WTC11 (cell line): ENCODE measurements at regions not wholly inside any gene's neighbourhood (a gene's known extent, or its start where the extent isn't known, plus 50 kb on each side); places are given as distances from the start of the nearest gene placed in this dataset.

Experiments used
- CBFB ChIP-seq: sonication (generic); formaldehyde crosslinking; IDR thresholded peaks from 2 replicates; pipeline ENCODE4 v1.8.1; 2022; ENCODE audit warnings: mild to moderate bottlenecking, low read depth, missing genetic modification reagents
- CTCF ChIP-seq: fragments of 200-600 bp; IDR thresholded peaks from 2 replicates; pipeline ENCODE4 v1.8.0; 2022; ENCODE audit warnings: antibody characterized with exemption
- NR2C2 ChIP-seq: sonication (generic); formaldehyde crosslinking; IDR thresholded peaks from 2 replicates; pipeline ENCODE4 v1.8.0; 2022; ENCODE audit warnings: mild to moderate bottlenecking, missing genetic modification reagents
- TF ChIP-seq, protein P1 (sequence below): sonication (generic); formaldehyde crosslinking; IDR thresholded peaks from 2 replicates; pipeline ENCODE4 v1.8.1; 2022; ENCODE audit warnings: low read depth, missing genetic modification reagents, borderline replicate concordance
- TF ChIP-seq, protein P2 (sequence below): sonication (generic); formaldehyde crosslinking; IDR thresholded peaks from 2 replicates; pipeline ENCODE4 v1.8.1; 2022; ENCODE audit warnings: missing genetic modification reagents, borderline replicate concordance
- TF ChIP-seq, protein P3 (sequence below): sonication (generic); formaldehyde crosslinking; conservative IDR thresholded peaks from 2 replicates; pipeline ENCODE4 v1.8.1; 2022; ENCODE audit warnings: mild to moderate bottlenecking, missing genetic modification reagents

DNA sequence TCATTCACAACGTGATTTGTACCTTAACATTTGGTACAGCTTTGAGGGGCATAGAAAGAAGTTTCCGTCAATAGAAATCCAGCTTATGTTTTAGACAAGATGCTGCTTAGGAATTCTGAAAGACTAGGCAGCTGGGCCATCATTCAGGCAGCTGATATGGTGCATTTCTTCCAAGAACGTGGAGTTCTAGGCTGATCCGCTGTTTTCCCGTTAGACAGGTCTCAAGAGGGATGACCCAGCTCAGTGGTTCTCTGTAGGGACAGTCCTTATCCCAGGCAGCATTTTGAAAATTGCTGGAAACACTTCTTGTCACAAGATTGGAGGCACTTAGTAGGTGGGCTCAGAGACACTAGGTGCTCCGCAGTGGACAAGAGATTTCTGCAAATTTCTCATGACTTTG is 242.7 kb upstream of the FOXK1 start:
- TF ChIP-seq, protein P1, sequence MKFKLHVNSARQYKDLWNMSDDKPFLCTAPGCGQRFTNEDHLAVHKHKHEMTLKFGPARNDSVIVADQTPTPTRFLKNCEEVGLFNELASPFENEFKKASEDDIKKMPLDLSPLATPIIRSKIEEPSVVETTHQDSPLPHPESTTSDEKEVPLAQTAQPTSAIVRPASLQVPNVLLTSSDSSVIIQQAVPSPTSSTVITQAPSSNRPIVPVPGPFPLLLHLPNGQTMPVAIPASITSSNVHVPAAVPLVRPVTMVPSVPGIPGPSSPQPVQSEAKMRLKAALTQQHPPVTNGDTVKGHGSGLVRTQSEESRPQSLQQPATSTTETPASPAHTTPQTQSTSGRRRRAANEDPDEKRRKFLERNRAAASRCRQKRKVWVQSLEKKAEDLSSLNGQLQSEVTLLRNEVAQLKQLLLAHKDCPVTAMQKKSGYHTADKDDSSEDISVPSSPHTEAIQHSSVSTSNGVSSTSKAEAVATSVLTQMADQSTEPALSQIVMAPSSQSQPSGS (CRISPR knock-in tag): no peak
- TF ChIP-seq CBFB: no peak
- TF ChIP-seq NR2C2 (CRISPR knock-in tag): no peak
- TF ChIP-seq CTCF: no peak
- TF ChIP-seq, protein P2, sequence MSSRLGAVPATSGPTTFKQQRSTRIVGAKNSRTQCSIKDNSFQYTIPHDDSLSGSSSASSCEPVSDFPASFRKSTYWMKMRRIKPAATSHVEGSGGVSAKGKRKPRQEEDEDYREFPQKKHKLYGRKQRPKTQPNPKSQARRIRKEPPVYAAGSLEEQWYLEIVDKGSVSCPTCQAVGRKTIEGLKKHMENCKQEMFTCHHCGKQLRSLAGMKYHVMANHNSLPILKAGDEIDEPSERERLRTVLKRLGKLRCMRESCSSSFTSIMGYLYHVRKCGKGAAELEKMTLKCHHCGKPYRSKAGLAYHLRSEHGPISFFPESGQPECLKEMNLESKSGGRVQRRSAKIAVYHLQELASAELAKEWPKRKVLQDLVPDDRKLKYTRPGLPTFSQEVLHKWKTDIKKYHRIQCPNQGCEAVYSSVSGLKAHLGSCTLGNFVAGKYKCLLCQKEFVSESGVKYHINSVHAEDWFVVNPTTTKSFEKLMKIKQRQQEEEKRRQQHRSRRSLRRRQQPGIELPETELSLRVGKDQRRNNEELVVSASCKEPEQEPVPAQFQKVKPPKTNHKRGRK (CRISPR knock-in tag): no peak
- TF ChIP-seq, protein P3, sequence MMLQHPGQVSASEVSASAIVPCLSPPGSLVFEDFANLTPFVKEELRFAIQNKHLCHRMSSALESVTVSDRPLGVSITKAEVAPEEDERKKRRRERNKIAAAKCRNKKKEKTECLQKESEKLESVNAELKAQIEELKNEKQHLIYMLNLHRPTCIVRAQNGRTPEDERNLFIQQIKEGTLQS (CRISPR knock-in tag): no peak
